ENCODE measurements at regions not wholly inside any gene's neighbourhood (a gene's known extent, or its start where the extent isn't known, plus 50 kb on each side); places are given as distances from the start of the nearest gene placed in this dataset.
"Not testable (repeated sequence)": the region's sequence is repeated elsewhere in the genome, so short reads cannot be mapped to it uniquely, and the experiment has no call there.

DNA sequence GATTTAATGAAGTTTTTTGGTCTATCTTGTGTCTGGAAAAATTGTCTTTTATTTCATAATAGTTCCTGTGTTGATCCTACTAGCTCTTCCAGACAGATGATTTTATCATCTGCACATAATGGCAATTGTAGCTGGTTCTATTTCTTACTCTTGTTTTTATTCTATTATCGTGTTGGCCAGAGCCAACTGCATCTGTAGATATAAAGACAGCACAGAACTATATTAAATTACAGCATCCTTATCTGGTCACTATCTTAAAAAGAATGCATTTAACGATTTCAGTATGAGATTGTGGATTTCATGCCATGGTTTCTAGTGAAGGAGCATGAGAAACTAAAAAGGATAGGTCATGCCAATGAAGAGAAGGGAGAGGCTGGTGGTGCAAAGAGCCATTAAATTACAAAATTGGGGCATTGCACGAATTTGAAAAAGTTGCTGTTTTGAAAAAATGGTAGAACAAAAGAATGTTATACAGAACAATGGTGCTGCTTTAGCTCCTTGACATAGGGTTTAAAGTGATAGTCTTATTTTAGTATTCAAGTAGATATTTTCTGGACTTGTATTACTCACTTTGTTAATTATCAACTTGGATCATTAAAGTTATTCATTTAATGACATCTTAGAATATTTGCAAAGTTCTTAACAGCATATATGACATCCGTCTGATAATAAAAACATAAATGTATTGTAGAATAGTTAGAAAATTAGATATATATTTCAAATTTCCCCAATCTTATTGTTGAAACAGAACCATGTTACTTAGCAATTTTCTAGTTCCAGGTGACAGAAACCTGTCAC is 1250.3 kb downstream of the REEP3 start:
- DNase-seq: no peak

- no peak for DNase-seq
Observed at GRCh38 chr10:64773357-64773756, 1252.2 kb downstream of the REEP3 start.

DNA sequence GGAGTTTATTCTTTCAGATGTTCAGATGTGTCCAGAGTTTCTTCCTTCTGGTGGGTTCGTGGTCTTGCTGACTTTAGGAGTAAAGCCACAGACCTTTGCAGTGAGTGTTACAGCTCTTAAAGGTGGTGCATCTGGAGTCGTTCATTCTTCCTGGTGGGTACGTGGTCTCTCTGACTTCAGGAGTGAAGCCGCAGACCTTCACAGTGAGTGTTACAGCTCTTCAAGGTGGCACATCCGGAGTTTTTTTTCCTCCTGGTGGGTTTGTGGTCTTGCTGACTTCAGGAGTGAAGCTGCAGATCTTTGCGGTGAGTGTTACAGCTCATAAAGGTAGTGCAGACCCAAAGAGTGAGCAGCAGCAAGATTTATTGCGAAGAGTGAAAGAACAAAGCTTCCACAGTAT is 1263.2 kb downstream of the REEP3 start:
- not testable (repeated sequence) for DNase-seq

DNA sequence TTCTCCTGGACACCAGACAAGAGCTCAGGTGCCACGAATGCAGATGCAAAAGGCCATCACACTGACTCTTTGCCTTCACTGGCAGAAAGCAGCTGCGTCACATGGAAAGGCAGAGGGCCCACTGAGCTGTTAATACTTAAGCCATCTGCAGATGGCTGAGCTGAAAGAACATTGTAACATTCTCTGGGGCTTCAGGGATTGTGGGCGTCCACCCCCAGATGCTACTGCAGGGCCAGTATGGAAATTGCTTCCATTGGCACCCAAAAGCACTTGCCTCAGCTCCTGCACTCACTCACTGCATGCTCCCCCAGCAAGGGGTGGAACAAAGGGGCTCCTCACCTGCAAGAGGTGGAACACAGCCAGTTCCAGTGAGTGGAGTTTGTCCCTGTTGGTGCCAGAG is 1264.6 kb downstream of the REEP3 start:
- DNase-seq: no peak

- DNase-seq: no peak
Observed at GRCh38 chr10:64786989-64787388, 1265.8 kb downstream of the REEP3 start.

GRCh38 chr10:64795847-64796246 is 1274.6 kb downstream of the REEP3 start:
- DNase-seq: no peak

DNA sequence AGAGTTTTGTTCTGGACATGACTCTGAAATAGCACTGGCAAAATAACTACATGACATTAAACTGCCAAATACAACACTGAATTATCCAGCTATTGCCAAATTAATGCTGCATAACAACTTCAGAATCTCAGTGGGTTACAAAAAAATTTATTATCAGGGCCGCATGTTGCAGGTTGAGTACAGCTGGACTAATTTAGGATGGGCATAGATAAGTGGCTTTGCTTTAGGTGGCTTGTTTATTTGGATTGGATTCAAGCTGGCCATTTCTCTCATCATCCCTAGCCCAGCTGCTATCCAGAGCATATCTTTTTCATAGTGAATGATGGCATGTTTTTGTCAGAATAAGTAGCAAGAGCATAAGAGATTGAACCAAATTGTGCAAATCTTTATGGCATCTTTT is 1277.1 kb downstream of the REEP3 start:
- no peak for DNase-seq

DNA sequence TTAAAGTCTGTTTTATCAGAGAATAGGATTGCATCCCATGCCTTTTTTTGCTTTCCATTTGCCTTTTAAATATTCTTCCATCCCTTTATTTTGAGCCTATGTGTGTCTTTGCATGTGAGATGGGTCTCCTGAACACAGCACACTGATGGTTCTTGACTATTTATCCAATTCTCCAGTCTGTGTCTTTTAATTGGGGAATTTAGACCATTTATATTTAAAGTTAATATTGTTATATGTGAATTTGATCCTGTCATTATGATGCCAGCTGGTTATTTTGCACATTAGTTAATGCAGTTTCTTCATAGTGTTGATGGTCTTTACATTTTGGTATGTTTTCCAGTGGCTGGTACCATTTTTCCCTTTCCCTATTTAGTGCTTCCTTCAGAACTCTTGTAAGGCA is 1287.0 kb downstream of the REEP3 start:
- DNase-seq: not testable (repeated sequence)

- DNase-seq: not testable (repeated sequence)
Observed at GRCh38 chr10:64810046-64810445, 1288.8 kb downstream of the REEP3 start.

- DNase-seq: no peak
Observed at GRCh38 chr10:64813391-64813790, 1292.2 kb downstream of the REEP3 start.

- DNase-seq: no peak
Observed at GRCh38 chr10:64814201-64814600, 1293.0 kb downstream of the REEP3 start.

GRCh38 chr10:64829888-64830412 is 1308.7 kb downstream of the REEP3 start:
- no peak for DNase-seq

DNA sequence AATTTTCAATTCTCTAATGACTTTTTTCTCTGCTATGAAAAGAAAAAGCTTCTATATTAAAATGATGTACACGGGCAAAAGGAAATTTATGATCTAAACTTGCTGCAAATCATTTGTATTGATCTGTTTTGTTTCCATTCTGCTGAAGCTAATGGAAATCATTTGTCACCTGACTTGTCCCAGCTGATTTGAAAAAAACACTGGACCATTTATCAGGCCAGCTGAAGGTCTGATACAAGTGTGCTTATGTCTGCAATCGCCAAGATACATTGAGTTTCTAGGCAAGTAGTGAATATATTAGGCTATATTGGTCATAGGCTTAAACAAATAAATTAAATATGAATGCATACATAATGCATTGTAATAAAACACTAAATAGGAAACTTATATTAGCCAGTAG is 1309.7 kb downstream of the REEP3 start:
- DNase-seq: no peak

DNA sequence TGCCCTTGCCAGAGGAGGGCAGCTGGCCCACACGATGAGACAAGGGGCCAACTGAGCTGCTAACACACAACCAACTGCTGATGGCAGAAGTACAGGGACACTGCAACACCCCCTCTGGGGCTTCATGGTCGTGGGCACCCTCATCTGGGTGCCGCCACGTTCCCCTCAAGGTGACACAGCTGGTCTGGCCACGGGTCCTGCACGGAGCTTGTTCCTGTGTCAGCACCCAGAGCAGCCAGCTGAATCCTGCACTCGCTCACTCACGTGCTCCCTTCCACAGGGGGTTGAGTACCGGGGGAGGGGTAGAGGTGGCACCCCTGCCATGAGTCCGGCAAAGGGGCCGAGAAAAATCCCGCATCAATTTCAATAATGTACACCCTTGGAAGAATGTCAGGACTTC is 1319.1 kb downstream of the REEP3 start:
- DNase-seq: no peak

GRCh38 chr10:64846700-64847099 is 1325.5 kb downstream of the REEP3 start:
- no peak for DNase-seq

DNA sequence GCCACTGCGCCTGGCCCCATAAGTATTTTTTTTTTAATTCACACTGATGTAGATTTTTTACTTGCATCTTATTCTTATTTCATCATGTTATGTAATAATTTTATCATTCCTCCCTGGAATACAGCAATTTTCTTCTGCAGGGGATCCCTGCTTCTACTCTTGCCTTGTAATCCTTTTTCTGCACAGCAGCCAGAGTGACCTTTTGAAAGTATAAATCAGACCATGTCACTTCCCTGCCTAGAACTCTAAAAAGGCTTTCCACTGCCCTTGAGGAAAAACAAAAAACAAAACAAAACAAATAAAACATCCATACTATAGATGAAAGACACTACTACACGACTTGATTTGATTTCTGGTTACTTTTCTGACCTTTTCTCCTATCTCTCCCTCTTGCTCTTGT is 1334.7 kb downstream of the REEP3 start:
- no peak for DNase-seq

GRCh38 chr10:64859911-64860310 is 1338.7 kb downstream of the REEP3 start:
- DNase-seq: no peak

- DNase-seq: no peak
Observed at GRCh38 chr10:64863836-64864235, 1342.6 kb downstream of the REEP3 start.

- DNase-seq: no peak
Observed at GRCh38 chr10:64867501-64867962, 1346.3 kb downstream of the REEP3 start.

- no peak for DNase-seq
Observed at GRCh38 chr10:64873088-64873487, 1351.9 kb downstream of the REEP3 start.

DNA sequence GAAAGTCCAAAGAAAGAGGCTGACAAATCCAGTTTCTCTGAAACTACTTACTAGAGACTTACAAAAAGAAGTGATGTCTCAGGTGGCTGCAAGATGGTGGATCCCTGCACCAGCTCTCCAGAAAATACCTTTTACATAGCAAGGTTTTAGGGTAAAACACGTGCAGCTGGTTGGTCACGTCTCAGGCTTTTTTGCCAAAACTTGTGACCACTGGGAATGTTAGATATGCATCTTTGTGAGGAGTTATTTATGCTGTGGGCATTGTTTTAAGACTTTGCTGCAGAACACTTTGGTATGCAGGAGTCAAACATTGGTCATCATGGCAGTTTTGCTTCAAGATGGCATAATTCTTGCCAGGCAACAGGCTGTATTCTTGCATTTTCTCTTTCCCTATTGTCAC is 1352.8 kb downstream of the REEP3 start:
- DNase-seq: no peak

GRCh38 chr10:64880546-64880945 is 1359.3 kb downstream of the REEP3 start:
- no peak for DNase-seq

- DNase-seq: no peak
Observed at GRCh38 chr10:64881257-64881656, 1360.1 kb downstream of the REEP3 start.

- no peak for DNase-seq
Observed at GRCh38 chr10:64896582-64896981, 1375.4 kb downstream of the REEP3 start.

GRCh38 chr10:64906311-64906710 is 1385.1 kb downstream of the REEP3 start:
- DNase-seq: not testable (repeated sequence)

Data from CD4-positive, alpha-beta T cell treated with Interleukin-6 for 4 hours (primary cell).